CD4-positive, CD25-positive, alpha-beta regulatory T cell (primary cell): ENCODE measurements at regions not wholly inside any gene's neighbourhood (a gene's known extent, or its start where the extent isn't known, plus 50 kb on each side); places are given as distances from the start of the nearest gene placed in this dataset.

Experiments
- ATAC-seq, 2 donors: fragments of 150-1000 bp; cut with Tn5 transposase; one replicate each; pipeline ENCODE4 v1.10.0; 2021; ENCODE audit warnings: low read depth in 2 of 2, moderate number of reproducible peaks in 2 of 2, moderate library complexity in 1 of 2
- DNase-seq, 3 donors: peaks; one replicate each; pipeline versions ENCODE4 v3.0.0 to v3.0.0-alpha.2; 2012 to 2022; ENCODE audit warnings: mixed read lengths in 1 of 3
- H3K27ac ChIP-seq: one replicate; pipeline ENCODE4 v1.7.0; 2013; ENCODE audit warnings: mild to moderate bottlenecking, low read length; ENCODE audit not compliant: insufficient read depth, poor library complexity, severe bottlenecking
- H3K27me3 ChIP-seq: one replicate; pipeline ENCODE4 v1.7.0; 2013; ENCODE audit warnings: low read length; ENCODE audit not compliant: control insufficient read depth, insufficient read depth
- H3K36me3 ChIP-seq: one replicate; pipeline ENCODE4 v1.7.0; 2013; ENCODE audit warnings: mild to moderate bottlenecking, low read length, moderate library complexity; ENCODE audit not compliant: control insufficient read depth, insufficient read depth
- H3K4me1 ChIP-seq: 2 replicates; pipeline ENCODE4 v1.7.0; 2013; ENCODE audit warnings: mild to moderate bottlenecking, low read length; ENCODE audit not compliant: insufficient read depth, control insufficient read depth, poor library complexity, severe bottlenecking
- H3K4me3 ChIP-seq: one replicate; pipeline ENCODE4 v1.7.0; 2013; ENCODE audit warnings: low read depth, mild to moderate bottlenecking, low read length, moderate library complexity
- H3K9me3 ChIP-seq, 2 experiments: 1 replicate in 1 of 2; 2 replicates in 1 of 2; pipeline ENCODE4 v1.7.0; 2013; ENCODE audit warnings: low read length in 2 of 2, mild to moderate bottlenecking in 1 of 2, moderate library complexity in 1 of 2; ENCODE audit not compliant: control insufficient read depth in 2 of 2
- H3K27ac Mint-ChIP-seq, 3 donors: one replicate each; pipeline ENCODE4 v1.8.0; 2020 to 2022; ENCODE audit warnings: mild to moderate bottlenecking in 3 of 3, mixed read lengths in 3 of 3, moderate library complexity in 2 of 3
- H3K27me3 Mint-ChIP-seq: one replicate; pipeline ENCODE4 v1.8.0; 2022; ENCODE audit warnings: mild to moderate bottlenecking, mixed read lengths
- H3K36me3 Mint-ChIP-seq: one replicate; pipeline ENCODE4 v1.8.0; 2020; ENCODE audit warnings: mixed read lengths
- H3K4me1 Mint-ChIP-seq, 4 donors: one replicate each; pipeline ENCODE4 v1.8.0; 2020 to 2022; ENCODE audit warnings: mixed read lengths in 4 of 4, mild to moderate bottlenecking in 1 of 4
- H3K4me3 Mint-ChIP-seq, 4 donors: one replicate each; pipeline ENCODE4 v1.8.0; 2020 to 2022; ENCODE audit warnings: mild to moderate bottlenecking in 4 of 4, mixed read lengths in 4 of 4, moderate library complexity in 3 of 4
- H3K9me3 Mint-ChIP-seq, 7 donors: one replicate each; pipeline ENCODE4 v1.8.0; 2020 to 2022; ENCODE audit warnings: mixed read lengths in 7 of 7, mild to moderate bottlenecking in 3 of 7, moderate library complexity in 2 of 7

- no peaks in the 10 kb centered on the region for H3K36me3 Mint-ChIP-seq
- no peaks in the 10 kb centered on the region for H3K27me3 Mint-ChIP-seq
- H3K9me3 Mint-ChIP-seq, result peaks cover 3 to 18% (median 7%) of the 10 kb centered on the region in 7 donors
- no peak for ATAC-seq
- H3K27ac ChIP-seq, result no peak overlapping the region
- H3K4me3 ChIP-seq, result no peak overlapping the region
- no peaks in the 10 kb centered on the region for H3K4me1 Mint-ChIP-seq
- H3K9me3 ChIP-seq, result no peaks in the 10 kb centered on the region
- H3K36me3 ChIP-seq, result no peaks in the 10 kb centered on the region
- H3K4me3 Mint-ChIP-seq, result no peak overlapping the region
- DNase-seq, result no peak
- H3K27me3 ChIP-seq, result no peaks in the 10 kb centered on the region
- no peak overlapping the region for H3K27ac Mint-ChIP-seq
- H3K4me1 ChIP-seq, result no peaks in the 10 kb centered on the region
Measured at GRCh38 chr5:174482607-174483024, 241.8 kb upstream of the MSX2 start.

- Histone ChIP-seq H3K4me1 (no peaks in the 10 kb centered on the region), H3K4me3 (no peak overlapping the region), H3K36me3 (no peaks in the 10 kb centered on the region), H3K27ac (no peak overlapping the region), H3K27me3 (no peaks in the 10 kb centered on the region), H3K9me3 (no peaks in the 10 kb centered on the region)
- no peak overlapping the region for H3K27ac Mint-ChIP-seq
- H3K27me3 Mint-ChIP-seq, result no peaks in the 10 kb centered on the region
- ATAC-seq, result no peak
- no peak overlapping the region for H3K4me3 Mint-ChIP-seq
- peaks cover 3 to 15% (median 7%) of the 10 kb centered on the region in 7 donors for H3K9me3 Mint-ChIP-seq
- H3K4me1 Mint-ChIP-seq, result no peaks in the 10 kb centered on the region
- no peak for DNase-seq
- no peaks in the 10 kb centered on the region for H3K36me3 Mint-ChIP-seq
Measured at GRCh38 chr5:174483411-174483810, 241.0 kb upstream of the MSX2 start.

DNA sequence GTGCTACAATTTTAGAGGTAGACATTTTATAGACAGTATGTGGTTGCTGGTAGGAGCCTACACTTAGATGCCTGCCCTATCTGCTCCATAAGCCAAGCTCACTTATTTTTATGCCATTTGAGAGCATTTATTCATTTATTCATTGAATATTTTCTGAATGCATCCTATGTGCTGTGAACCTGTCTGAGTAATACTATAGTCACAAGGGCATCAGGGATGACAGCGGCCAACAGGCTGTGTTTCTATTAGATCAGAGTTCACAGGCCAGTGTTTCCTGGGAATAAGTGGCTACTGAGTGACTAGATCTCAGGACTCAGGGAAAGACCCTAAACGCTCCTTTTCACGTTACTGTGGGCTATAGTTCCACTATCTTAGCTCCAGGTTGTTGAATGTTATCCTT, 235.2 kb upstream of the MSX2 start:
- Mint-ChIP-seq H3K36me3 (no peaks in the 10 kb centered on the region), H3K27ac (no peak overlapping the region), H3K9me3 (peaks cover 0 to 12% (median 4%) of the 10 kb centered on the region in 7 donors), H3K4me1 (no peaks in the 10 kb centered on the region), H3K4me3 (peak overlapping the region in 1 of 4 donors; percentile 10), H3K27me3 (no peaks in the 10 kb centered on the region)
- no peaks in the 10 kb centered on the region for H3K4me1 ChIP-seq
- no peaks in the 10 kb centered on the region for H3K36me3 ChIP-seq
- H3K4me3 ChIP-seq, result no peak overlapping the region
- no peak overlapping the region for H3K27ac ChIP-seq
- no peak for ATAC-seq
- H3K27me3 ChIP-seq, result no peaks in the 10 kb centered on the region
- no peaks in the 10 kb centered on the region for H3K9me3 ChIP-seq
- DNase-seq, result no peak

DNA sequence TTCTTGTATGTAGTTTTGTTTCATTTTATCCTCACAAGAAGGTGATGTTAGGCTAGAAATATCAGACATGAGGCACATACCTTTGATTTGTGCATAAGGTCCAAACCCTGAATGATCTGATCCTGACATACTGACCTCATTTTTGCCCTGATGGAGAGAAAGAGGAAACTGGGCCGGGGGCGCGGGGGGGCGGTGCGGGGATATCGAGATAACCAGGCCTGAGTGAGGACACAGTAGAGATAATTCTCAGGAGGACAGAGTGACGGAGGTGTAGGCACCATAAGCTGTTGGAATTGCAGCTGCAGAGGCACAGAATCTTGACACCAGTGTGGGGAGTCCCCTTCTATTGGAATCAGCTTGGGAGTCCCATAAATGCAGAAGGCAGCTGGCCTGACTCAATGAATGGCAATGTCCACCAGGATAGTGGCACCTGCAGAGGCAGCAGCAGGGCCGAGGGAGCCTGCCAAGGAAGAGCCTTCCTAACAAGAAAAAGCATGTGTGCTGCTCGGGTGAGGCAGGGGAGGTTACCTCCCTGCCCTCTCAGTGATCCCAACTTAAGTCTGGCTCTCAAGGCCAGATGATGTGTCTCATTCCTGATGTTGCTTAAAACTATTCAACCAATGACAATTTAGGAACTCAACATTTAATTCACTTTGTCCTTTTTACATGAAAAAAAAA, 234.3 kb upstream of the MSX2 start:
- Histone ChIP-seq H3K9me3 (no peaks in the 10 kb centered on the region), H3K4me1 (no peaks in the 10 kb centered on the region), H3K4me3 (no peak overlapping the region), H3K27me3 (no peaks in the 10 kb centered on the region), H3K27ac (no peak overlapping the region), H3K36me3 (no peaks in the 10 kb centered on the region)
- H3K36me3 Mint-ChIP-seq, result no peaks in the 10 kb centered on the region
- H3K27ac Mint-ChIP-seq, result no peak overlapping the region
- ATAC-seq (no peak), DNase-seq (no peak)
- H3K4me3 Mint-ChIP-seq, result no peak overlapping the region
- H3K4me1 Mint-ChIP-seq, result no peaks in the 10 kb centered on the region
- H3K27me3 Mint-ChIP-seq, result no peaks in the 10 kb centered on the region
- peaks cover 0 to 10% (median 2%) of the 10 kb centered on the region in 7 donors for H3K9me3 Mint-ChIP-seq

GRCh38 chr5:174490728-174491127, 233.7 kb upstream of the MSX2 start:
- ATAC-seq, result no peak
- H3K27me3 Mint-ChIP-seq, result no peaks in the 10 kb centered on the region
- no peaks in the 10 kb centered on the region for H3K36me3 ChIP-seq
- H3K9me3 ChIP-seq, result no peaks in the 10 kb centered on the region
- H3K36me3 Mint-ChIP-seq, result no peaks in the 10 kb centered on the region
- peaks cover 0 to 10% (median 2%) of the 10 kb centered on the region in 7 donors for H3K9me3 Mint-ChIP-seq
- no peaks in the 10 kb centered on the region for H3K4me1 ChIP-seq
- H3K4me3 Mint-ChIP-seq, result no peak overlapping the region
- H3K4me1 Mint-ChIP-seq, result no peaks in the 10 kb centered on the region
- no peak for DNase-seq
- H3K27ac Mint-ChIP-seq, result no peak overlapping the region
- no peak overlapping the region for H3K27ac ChIP-seq
- H3K4me3 ChIP-seq, result no peak overlapping the region
- no peaks in the 10 kb centered on the region for H3K27me3 ChIP-seq

- no peak overlapping the region for H3K27ac Mint-ChIP-seq
- no peaks in the 10 kb centered on the region for H3K36me3 ChIP-seq
- no peaks in the 10 kb centered on the region for H3K36me3 Mint-ChIP-seq
- no peak overlapping the region for H3K4me3 Mint-ChIP-seq
- no peaks in the 10 kb centered on the region for H3K9me3 ChIP-seq
- H3K27me3 ChIP-seq, result no peaks in the 10 kb centered on the region
- H3K4me3 ChIP-seq, result no peak overlapping the region
- DNase-seq (no peak), ATAC-seq (no peak)
- no peaks in the 10 kb centered on the region for H3K4me1 Mint-ChIP-seq
- no peaks in the 10 kb centered on the region for H3K27me3 Mint-ChIP-seq
- no peak overlapping the region for H3K27ac ChIP-seq
- peaks cover 0 to 10% (median 2%) of the 10 kb centered on the region in 7 donors for H3K9me3 Mint-ChIP-seq
- no peaks in the 10 kb centered on the region for H3K4me1 ChIP-seq
Measured at GRCh38 chr5:174491265-174491664, 233.1 kb upstream of the MSX2 start.

DNA sequence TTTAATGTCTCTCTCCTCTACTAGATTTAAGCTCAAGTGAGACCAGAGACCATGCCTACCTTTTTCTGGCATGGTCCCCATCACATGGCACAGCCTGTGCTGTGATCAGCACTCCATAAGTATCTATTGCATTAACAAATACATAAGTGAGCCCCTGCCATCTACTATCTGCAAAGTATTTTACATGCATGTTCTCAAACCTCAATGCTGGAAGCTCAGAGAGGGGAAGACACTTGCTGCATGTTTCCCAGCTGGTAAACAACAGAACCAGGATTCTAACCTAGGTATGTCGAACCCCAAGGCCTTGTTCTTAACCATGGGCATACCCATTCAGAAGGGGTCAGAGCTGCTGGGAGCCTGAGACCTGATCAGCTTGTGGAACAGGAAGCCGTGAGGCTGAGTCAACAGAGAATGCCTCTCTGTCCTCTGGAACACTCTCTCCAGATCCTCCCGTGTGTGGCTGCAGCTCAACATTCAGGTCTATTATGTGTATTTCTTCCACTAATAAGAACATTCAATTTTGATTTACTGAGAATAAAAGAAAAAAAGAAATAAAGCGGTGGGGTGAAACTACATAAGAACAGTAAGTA, 232.5 kb upstream of the MSX2 start:
- peaks cover 0 to 10% (median 2%) of the 10 kb centered on the region in 7 donors for H3K9me3 Mint-ChIP-seq
- no peak for DNase-seq
- H3K4me1 Mint-ChIP-seq, result no peaks in the 10 kb centered on the region
- H3K4me1 ChIP-seq, result no peaks in the 10 kb centered on the region
- H3K9me3 ChIP-seq, result no peaks in the 10 kb centered on the region
- H3K27me3 Mint-ChIP-seq, result no peaks in the 10 kb centered on the region
- H3K27me3 ChIP-seq, result no peaks in the 10 kb centered on the region
- H3K27ac ChIP-seq, result no peak overlapping the region
- no peak overlapping the region for H3K4me3 Mint-ChIP-seq
- ATAC-seq, result no peak
- no peak overlapping the region for H3K4me3 ChIP-seq
- no peak overlapping the region for H3K27ac Mint-ChIP-seq
- H3K36me3 ChIP-seq, result no peaks in the 10 kb centered on the region
- no peaks in the 10 kb centered on the region for H3K36me3 Mint-ChIP-seq

GRCh38 chr5:174493530-174493929, 230.9 kb upstream of the MSX2 start:
- no peaks in the 10 kb centered on the region for H3K36me3 Mint-ChIP-seq
- no peak overlapping the region for H3K4me3 ChIP-seq
- no peaks in the 10 kb centered on the region for H3K4me1 ChIP-seq
- DNase-seq (no peak), ATAC-seq (no peak)
- H3K27me3 ChIP-seq, result no peaks in the 10 kb centered on the region
- H3K9me3 ChIP-seq, result peaks cover 2 to 5% of the 10 kb centered on the region in 2 experiments
- no peak overlapping the region for H3K4me3 Mint-ChIP-seq
- H3K9me3 Mint-ChIP-seq, result peaks cover 0 to 13% (median 3%) of the 10 kb centered on the region in 7 donors
- no peaks in the 10 kb centered on the region for H3K36me3 ChIP-seq
- no peaks in the 10 kb centered on the region for H3K27me3 Mint-ChIP-seq
- no peaks in the 10 kb centered on the region for H3K4me1 Mint-ChIP-seq
- H3K27ac ChIP-seq, result no peak overlapping the region
- peak overlapping the region in 1 of 3 donors; percentile 77 for H3K27ac Mint-ChIP-seq
